GM21723 (cell line): ENCODE measurements at regions not wholly inside any gene's neighbourhood (a gene's known extent, or its start where the extent isn't known, plus 50 kb on each side); places are given as distances from the start of the nearest gene placed in this dataset.
"Not testable (repeated sequence)": the region's sequence is repeated elsewhere in the genome, so short reads cannot be mapped to it uniquely, and the experiment has no call there.

Experiments used
- ATAC-seq: cut with Tn5 transposase; IDR thresholded peaks from one replicate; pipeline ENCODE4 v1.9.1; 2021; ENCODE audit warnings: mild to moderate bottlenecking, moderate library complexity; ENCODE audit not compliant: unreplicated experiment

DNA sequence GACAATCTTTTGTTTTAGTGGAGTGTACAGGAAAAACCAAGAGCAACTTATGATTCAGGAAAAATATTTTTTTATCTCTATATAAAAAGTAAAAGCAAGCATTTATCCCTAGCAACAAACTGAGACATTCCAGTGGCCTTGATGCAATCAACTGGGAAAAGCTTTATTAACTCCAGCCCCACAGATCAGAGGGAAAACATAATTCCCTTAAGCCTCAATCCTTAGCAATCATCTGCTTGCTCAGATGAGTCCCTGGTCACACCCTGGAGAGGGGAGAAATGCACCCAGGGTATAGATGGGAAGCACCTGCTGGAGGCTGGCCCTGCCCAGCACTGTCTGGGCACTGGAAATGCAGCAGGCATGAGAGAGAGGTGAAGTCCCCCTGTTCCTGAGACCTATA, 636.6 kb downstream of the TNS3 start:
- no peak for ATAC-seq

DNA sequence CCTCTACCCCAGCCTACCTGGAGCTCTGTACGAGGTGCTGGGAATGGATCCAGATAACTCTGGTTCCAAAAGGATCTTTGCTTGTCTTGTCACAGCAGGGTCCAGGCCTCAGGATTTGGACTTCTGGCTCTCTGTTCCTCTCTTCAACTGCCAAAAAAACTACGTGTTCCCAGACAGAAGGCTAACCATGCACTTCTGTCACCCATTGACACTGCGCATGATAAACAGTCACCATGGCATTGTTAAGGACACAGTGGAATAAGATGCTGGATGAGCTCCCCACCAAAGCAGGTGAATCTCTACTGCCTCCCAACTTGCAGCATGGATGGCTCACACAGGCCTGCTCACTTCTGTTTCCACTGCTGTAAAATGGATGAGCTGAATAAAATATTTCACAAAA, 637.9 kb downstream of the TNS3 start:
- no peak for ATAC-seq

DNA sequence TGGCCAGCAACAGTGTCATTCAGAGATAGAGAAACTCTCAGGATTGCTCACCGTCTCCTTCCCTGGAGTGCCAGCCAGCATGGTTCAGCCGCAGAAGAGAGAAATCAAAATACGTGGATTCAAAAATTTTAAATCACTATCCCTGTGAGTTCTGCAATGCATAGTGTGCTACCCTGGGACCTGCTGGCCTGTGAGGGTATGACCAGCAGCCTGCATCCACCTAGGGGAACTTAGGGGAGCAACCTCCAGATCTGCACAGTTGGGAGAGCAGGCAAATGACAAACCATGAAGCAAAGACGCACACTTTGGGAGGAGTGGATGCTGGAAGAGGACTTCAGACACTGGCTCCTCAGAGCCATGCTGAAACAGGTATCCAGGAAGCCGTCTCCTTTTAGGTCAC, 639.3 kb downstream of the TNS3 start:
- no peak for ATAC-seq

GRCh38 chr7:46940178-46940577, 641.7 kb downstream of the TNS3 start:
- no peak for ATAC-seq

DNA sequence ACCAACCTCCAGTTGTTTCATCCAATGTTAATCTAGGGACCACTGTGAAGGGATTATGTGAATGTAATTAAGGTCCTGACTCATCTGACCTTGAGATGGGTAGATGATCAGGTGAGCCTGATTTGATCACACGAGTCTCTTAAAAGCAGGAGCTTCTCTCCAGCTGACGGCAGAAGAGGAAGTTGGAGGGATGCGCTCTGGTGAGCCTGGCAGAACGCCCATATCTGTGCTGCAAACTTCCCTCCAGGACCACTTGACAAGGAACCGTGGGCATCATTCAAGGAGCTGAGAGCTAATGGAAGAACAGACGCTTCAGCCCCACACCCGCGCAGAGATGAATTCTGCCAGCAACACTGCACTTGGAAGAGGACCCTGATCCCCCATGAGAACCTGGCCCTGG, 642.4 kb downstream of the TNS3 start:
- ATAC-seq, result no peak

GRCh38 chr7:46939089-46939488, 642.8 kb downstream of the TNS3 start:
- no peak for ATAC-seq

DNA sequence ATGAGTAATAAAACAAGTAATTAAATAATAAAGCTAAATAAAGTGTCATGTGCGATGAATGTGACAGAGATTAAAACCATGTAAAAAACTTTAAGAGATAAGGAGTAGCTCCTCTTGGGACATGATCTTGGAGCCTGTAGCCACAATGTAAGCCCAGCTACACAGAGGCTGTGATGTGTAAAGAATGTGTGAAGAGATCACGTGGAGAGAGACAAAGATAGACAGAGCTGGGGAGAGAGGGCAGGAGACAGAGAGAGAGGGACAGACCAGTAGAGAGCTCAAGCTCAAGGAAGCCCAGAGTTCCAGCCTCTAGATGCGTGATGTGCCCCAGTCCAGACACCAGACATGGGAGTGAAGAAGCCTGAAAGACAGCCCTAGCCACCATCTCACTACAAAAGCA, 644.1 kb downstream of the TNS3 start:
- ATAC-seq, result no peak

- no peak for ATAC-seq
These were observed 647.6 kb downstream of the TNS3 start for GRCh38 chr7:46934198-46934825.

DNA sequence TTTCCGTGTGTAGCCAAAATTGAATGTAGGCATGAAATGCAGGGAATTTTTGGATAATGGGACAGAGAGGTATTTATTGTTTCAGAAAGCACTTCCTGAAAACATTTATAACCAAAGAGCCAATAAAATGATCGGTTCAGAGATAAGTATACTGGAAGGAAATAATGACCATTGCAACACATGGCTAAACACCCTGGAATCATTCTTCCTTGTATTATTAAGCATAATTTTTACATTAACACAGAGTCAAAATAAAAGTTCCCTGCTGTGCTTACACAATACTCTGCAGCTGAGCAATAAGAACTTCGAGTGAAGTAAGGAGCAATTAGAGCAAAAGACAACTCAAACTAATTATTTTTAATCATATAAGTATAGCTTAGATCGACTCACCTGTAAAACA, 648.3 kb downstream of the TNS3 start:
- ATAC-seq, result no peak

DNA sequence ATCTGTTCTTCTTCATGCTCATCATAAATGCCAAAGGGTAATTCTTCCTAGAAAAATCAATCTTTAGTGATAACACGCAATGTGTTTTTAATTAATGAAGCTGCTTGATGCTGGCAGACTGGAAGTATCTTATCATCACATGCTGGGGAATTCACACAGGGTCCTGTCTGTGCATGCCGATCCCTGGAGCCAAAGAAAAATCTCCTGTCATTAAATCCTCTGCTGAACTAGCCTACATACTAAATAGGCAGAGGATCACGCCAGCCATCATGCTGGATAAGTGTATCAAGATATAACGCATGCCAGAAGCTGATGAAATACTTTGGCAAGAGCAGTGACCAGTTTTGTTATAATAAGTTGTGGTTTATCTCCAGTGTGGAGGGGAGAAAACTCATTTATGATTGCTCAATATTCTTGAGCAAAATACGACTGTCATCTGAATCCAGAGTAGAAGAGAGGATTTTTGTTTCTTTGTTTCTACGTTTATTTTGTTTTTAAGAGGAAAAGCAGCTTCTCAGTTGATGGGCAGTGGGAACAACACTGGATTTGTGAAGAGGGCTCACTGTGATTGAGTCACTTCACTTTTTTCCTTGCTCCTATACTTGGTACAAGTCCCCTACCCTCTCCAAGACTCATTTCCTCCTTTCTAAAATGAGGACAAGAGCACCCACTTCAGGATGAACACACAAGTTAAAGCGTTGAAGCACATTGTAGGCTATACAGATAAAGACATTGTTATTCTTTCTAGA, 649.1 kb downstream of the TNS3 start:
- ATAC-seq, result no peak

DNA sequence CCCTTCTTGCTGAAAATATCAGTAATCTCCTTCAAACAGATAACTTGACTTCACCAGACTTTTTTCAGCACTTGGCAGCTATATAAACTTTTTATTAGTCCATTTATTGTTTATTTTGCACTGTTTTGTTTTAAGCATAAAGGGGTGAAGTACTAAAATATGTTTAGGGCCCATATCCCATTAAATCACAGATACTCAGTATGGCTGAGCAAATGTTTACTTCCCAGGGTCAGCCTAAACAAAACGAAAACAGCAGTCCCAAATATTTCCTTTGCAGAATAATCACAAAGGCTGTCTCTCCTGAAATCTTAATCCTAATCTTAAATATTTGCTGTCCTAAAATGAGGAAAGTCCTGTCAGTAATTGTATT, 649.6 kb downstream of the TNS3 start:
- no peak for ATAC-seq

- no peak for ATAC-seq
These were observed 651.5 kb downstream of the TNS3 start for GRCh38 chr7:46930366-46930765.

GRCh38 chr7:46929359-46929758, 652.6 kb downstream of the TNS3 start:
- no peak for ATAC-seq

DNA sequence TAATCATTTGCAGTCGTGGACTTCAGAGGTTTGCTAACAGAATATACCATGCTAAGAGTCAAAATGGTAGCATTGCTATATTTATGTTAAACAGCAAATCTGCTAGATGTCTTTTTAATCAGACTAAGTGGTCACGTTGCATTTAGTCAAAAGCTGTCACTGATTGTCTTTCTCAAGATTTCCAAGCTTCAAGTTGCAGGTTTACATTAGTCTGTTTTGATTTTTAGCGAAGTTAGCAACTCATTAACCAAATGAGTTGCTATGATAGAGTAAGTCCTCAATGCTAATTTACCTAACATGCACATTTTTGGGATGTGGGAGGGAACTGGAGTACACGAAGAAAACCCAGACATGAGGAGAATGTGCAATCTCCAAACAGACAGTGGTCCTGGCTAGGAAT, 653.2 kb downstream of the TNS3 start:
- ATAC-seq, result no peak

- ATAC-seq, result no peak
These were observed 654.6 kb downstream of the TNS3 start for GRCh38 chr7:46927131-46927810.

DNA sequence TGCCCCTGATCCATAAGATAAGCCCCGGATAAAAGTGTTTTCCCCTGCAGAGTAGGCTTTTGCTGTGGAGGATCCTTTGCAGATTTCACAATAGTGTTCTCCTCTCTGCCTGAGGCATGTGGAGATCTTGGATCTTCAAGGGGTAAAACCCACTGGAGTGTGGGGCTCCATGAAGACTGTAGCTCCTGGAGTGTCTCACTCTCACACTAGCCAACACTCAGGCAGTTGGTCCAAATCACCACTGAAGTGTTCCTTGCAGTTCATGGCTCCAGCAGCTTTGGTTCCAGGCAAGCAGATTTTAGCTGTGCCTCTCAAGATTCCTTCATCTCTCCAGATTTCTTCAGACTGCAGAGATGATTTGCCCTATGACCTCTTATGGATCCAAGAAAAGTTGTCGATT, 665.3 kb downstream of the TNS3 start:
- ATAC-seq, result no peak

GRCh38 chr7:46912692-46913091, 669.2 kb downstream of the TNS3 start:
- no peak for ATAC-seq

GRCh38 chr7:46909601-46910051, 672.3 kb downstream of the TNS3 start:
- no peak for ATAC-seq

- no peak for ATAC-seq
These were observed 673.1 kb downstream of the TNS3 start for GRCh38 chr7:46908770-46909169.

- ATAC-seq, result not testable (repeated sequence)
These were observed 677.4 kb downstream of the TNS3 start for GRCh38 chr7:46904523-46904922.

DNA sequence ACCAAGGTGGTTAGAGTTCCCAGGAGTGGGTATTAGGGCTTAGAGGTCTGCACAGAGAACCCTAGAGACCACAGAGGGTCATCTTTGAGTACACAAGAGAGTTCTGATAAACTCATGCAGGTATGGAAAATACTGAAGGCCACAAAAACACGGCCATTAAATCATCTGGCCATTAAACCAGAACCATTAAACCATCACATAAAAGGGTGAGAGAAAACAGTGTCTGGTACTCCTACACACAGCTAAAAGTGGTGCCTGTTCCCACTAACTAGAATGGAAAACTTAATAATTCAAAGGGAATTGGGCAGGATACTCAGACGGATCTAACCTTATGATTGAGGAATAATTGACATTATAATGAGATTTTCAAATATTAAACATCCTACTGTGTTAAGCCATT, 679.4 kb downstream of the TNS3 start:
- no peak for ATAC-seq
